ENCODE measurements at regions not wholly inside any gene's neighbourhood (a gene's known extent, or its start where the extent isn't known, plus 50 kb on each side); places are given as distances from the start of the nearest gene placed in this dataset.

GRCh38 chr4:155026715-155027114 lies 181.7 kb upstream of the NPY2R start (continued):
- TF ChIP-seq, protein P1, sequence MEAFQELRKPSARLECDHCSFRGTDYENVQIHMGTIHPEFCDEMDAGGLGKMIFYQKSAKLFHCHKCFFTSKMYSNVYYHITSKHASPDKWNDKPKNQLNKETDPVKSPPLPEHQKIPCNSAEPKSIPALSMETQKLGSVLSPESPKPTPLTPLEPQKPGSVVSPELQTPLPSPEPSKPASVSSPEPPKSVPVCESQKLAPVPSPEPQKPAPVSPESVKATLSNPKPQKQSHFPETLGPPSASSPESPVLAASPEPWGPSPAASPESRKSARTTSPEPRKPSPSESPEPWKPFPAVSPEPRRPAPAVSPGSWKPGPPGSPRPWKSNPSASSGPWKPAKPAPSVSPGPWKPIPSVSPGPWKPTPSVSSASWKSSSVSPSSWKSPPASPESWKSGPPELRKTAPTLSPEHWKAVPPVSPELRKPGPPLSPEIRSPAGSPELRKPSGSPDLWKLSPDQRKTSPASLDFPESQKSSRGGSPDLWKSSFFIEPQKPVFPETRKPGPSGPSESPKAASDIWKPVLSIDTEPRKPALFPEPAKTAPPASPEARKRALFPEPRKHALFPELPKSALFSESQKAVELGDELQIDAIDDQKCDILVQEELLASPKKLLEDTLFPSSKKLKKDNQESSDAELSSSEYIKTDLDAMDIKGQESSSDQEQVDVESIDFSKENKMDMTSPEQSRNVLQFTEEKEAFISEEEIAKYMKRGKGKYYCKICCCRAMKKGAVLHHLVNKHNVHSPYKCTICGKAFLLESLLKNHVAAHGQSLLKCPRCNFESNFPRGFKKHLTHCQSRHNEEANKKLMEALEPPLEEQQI (IDR thresholded peaks at IDR 0.05): no peak

DNA sequence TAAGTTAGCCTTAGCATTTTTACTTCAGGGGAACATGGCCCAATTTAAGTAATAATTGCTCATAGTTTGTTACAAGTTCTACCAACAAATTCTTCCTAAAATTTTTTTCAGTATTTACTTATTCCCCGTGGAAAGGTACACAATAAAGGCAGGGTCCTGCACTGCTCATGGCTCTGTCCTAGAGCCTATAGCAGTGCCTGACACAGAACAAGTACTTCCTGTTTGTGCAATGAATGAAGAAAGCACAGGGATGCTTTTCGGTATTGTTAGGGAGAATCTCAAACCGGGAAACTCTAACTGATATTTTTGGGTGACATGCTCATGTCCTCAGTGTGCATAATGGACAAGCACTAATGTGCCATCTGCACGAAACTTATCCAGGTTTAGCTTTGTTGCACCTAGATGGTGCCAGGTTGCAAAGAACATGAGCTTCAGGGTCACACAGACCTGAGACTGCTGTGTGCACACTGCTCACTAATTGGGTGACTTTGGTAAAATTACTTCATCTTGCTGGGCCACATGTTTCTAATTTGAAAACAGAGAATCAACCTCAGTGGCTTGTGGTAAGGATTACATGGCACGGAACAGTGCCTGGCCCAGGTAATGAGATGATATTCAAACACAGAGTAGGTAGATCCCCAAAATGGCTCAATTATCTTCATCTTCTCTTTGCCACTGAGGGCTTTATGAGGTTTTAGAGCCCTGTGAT lies 175.8 kb upstream of the NPY2R start:
- no TSS peak for BruUV-seq (replicated peaks)
- ChIA-PET POLR2A (no interaction called here), CTCF (ENCODE audit: low intra/inter-chr PET ratio) (no interaction called here)
- 0% methylated on average over 5 of the region's 5 CpGs for WGBS (ENCODE audit: insufficient coverage, low coverage, missing lambda C conversion rate)
- Histone ChIP-seq H3K79me2 (ENCODE audit: control insufficient read depth, insufficient read depth, low read length) (no peaks in the 10 kb centered on the region), H3K27me3 (ENCODE audit: control insufficient read depth in 2 of 2, insufficient read depth in 2 of 2, low read length in 2 of 2) (no peaks in the 10 kb centered on the region), H3K4me3 (no peak overlapping the region), H3K9me3 (replicated peaks; ENCODE audit: control insufficient read depth, insufficient read depth, low read depth, low read length) (no peaks in the 10 kb centered on the region; the same call in 1 of the 2 replicates), H3K36me3 (ENCODE audit: control insufficient read depth, insufficient read depth, low read length) (no peaks in the 10 kb centered on the region), H2AFZ (ENCODE audit: low read depth, low read length) (no peak overlapping the region), H3K27ac (ENCODE audit: extremely low read depth, low read depth, low read length) (no peak overlapping the region), H3K9me1 (ENCODE audit: control insufficient read depth, insufficient read depth, low read length) (no peaks in the 10 kb centered on the region), H3K4me1 (replicated peaks in 1 of 2; ENCODE audit: control insufficient read depth in 2 of 2, insufficient read depth in 2 of 2, low read length in 2 of 2) (no peaks in the 10 kb centered on the region), H3K4me2 (ENCODE audit: insufficient read depth, low read length) (no peak overlapping the region), H4K20me1 (replicated peaks; ENCODE audit: control insufficient read depth, insufficient read depth, low read length) (no peaks in the 10 kb centered on the region), H3K9ac (ENCODE audit: insufficient read depth in 1 of 2, low read depth in 2 of 2, low read length in 2 of 2) (no peak overlapping the region)
- FAIRE-seq (no peak), DNase-seq (ENCODE audit: extremely low read depth in 1 of 4, low spot score in 3 of 4) (no peak), ATAC-seq (no peak)
- intact Hi-C loops (cut with micrococcal nuclease): no loop called here
- in situ Hi-C loops (cut with MboI): no loop called here
- TF ChIP-seq USF1 (CRISPR knock-in tag; IDR thresholded peaks at IDR 0.05) (no peak), MCM7 (IDR thresholded peaks at IDR 0.05) (no peak), ZNF277 (CRISPR knock-in tag; IDR thresholded peaks at IDR 0.05; ENCODE audit: borderline replicate concordance) (no peak), HMG20A (CRISPR knock-in tag; conservative IDR thresholded peaks at IDR 0.05) (no peak), TAF7 (tag; IDR thresholded peaks at IDR 0.05) (no peak), SMARCE1 (IDR thresholded peaks at IDR 0.05) (no peak), NR0B1 (IDR thresholded peaks at IDR 0.05; ENCODE audit: partially characterized antibody) (no peak), ZNF589 (CRISPR knock-in tag; IDR thresholded peaks at IDR 0.05; ENCODE audit: low read depth) (no peak), STAT5B (CRISPR knock-in tag; IDR thresholded peaks at IDR 0.05) (no peak), ETS1 (conservative IDR thresholded peaks at IDR 0.05; ENCODE audit: control insufficient read depth, low read depth, low read length) (no peak)
- TF ChIP-seq, protein P2, sequence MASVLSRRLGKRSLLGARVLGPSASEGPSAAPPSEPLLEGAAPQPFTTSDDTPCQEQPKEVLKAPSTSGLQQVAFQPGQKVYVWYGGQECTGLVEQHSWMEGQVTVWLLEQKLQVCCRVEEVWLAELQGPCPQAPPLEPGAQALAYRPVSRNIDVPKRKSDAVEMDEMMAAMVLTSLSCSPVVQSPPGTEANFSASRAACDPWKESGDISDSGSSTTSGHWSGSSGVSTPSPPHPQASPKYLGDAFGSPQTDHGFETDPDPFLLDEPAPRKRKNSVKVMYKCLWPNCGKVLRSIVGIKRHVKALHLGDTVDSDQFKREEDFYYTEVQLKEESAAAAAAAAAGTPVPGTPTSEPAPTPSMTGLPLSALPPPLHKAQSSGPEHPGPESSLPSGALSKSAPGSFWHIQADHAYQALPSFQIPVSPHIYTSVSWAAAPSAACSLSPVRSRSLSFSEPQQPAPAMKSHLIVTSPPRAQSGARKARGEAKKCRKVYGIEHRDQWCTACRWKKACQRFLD (CRISPR knock-in tag; IDR thresholded peaks at IDR 0.05): no peak

All from K562 (cell line).